Activated CD4-positive, alpha-beta memory T cell treated with anti-CD3 and anti-CD28 coated beads, Interleukin-2, amount 10 ng/mL, durations not matched to agents 7 days and 5 days (primary cell): ENCODE measurements at regions not wholly inside any gene's neighbourhood (a gene's known extent, or its start where the extent isn't known, plus 50 kb on each side); places are given as distances from the start of the nearest gene placed in this dataset.

Experiments
- CTCF ChIA-PET: fragments of 350-600 bp; sonication (Branson Sonifier 250); formaldehyde crosslinking; loops from one replicate; lab custom pipeline; 2021; ENCODE audit warnings: antibody characterized with exemption, inconsistent platforms; lab: Charles Lee
- POLR2A ChIA-PET: fragments of 350-600 bp; sonication (Branson Sonifier 250); formaldehyde crosslinking; loops from one replicate; lab custom pipeline; 2021; ENCODE audit warnings: antibody characterized with exemption; lab: Charles Lee
- DNase-seq: peaks from one replicate; pipeline ENCODE4 v3.0.0-alpha.2; 2020
- H3K27ac Mint-ChIP-seq: one replicate; pipeline ENCODE4 v1.8.0; 2021; ENCODE audit warnings: mild to moderate bottlenecking, mixed read lengths
- H3K27me3 Mint-ChIP-seq: one replicate; pipeline ENCODE4 v1.8.0; 2021; ENCODE audit warnings: mixed read lengths
- H3K36me3 Mint-ChIP-seq: one replicate; pipeline ENCODE4 v1.8.0; 2021; ENCODE audit warnings: low read depth, mixed read lengths
- H3K4me1 Mint-ChIP-seq: one replicate; pipeline ENCODE4 v1.8.0; 2021; ENCODE audit warnings: mixed read lengths
- H3K4me3 Mint-ChIP-seq: one replicate; pipeline ENCODE4 v1.8.0; 2021; ENCODE audit warnings: mild to moderate bottlenecking, mixed read lengths
- H3K9me3 Mint-ChIP-seq: one replicate; pipeline ENCODE4 v1.8.0; 2021; ENCODE audit warnings: mixed read lengths

DNA sequence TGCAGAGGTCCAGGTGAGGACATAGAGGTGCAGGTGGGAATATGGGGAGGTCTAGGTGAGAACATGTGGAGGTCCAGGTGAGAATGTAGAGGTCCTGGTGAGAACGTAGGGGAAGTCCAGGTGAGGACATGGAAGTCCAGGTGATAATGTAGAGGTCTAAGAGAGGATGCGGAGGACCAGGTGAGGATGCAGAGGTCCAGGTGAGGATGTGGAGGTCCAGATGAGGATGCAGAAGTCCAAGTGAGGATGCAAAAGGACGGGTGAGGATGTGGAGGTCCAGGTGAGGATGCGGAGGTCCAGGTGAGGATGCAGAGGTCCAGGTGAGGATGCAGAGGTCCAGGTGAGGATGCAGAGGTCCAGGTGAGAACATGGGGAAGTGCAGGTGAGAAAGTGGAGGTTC, 133.8 kb downstream of the MRPL36 start:
- Mint-ChIP-seq H3K4me1 (peaks cover 8% of the 10 kb centered on the region), H3K9me3 (no peaks in the 10 kb centered on the region), H3K27me3 (peaks cover 51% of the 10 kb centered on the region), H3K36me3 (no peaks in the 10 kb centered on the region), H3K4me3 (no peak overlapping the region), H3K27ac (no peak overlapping the region)
- CTCF ChIA-PET: interaction anchor here (1.2 kb wide), 1 partner anchor 11 kb away, joined by 3 read pairs; no protein-coding TSS in a partner anchor
- no peak for DNase-seq
- POLR2A ChIA-PET: interaction anchor here (0.6 kb wide), 1 partner anchor 32 kb away, joined by 3 read pairs; no protein-coding TSS in a partner anchor

DNA sequence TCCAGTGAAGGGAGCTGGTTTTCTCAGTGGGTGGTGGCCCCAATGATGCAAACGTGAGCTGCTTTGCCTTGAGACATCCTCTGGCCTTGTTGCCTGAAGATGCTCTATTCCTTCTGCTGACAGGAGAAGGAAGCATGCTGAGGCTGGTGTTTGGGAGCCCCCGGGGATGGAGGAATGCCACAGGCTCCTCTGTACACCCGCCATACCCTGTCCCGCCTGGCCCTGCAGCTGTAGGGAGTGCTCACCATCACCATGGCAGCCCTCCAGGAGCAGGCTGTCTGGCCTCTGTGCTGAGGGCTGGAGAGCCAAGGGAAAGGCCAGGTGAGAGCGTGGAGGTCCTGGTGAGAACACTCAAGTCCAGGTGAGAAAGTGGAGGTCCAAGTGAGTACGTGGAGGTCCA, 134.4 kb downstream of the MRPL36 start:
- Mint-ChIP-seq H3K27ac (no peak overlapping the region), H3K36me3 (no peaks in the 10 kb centered on the region), H3K27me3 (peaks cover 46% of the 10 kb centered on the region), H3K4me1 (peaks cover 8% of the 10 kb centered on the region), H3K4me3 (no peak overlapping the region), H3K9me3 (no peaks in the 10 kb centered on the region)
- CTCF ChIA-PET: interaction anchor here (1.2 kb wide), 1 partner anchor 12 kb away, joined by 3 read pairs; no protein-coding TSS in a partner anchor
- POLR2A ChIA-PET: no interaction called here
- DNase-seq: no peak

DNA sequence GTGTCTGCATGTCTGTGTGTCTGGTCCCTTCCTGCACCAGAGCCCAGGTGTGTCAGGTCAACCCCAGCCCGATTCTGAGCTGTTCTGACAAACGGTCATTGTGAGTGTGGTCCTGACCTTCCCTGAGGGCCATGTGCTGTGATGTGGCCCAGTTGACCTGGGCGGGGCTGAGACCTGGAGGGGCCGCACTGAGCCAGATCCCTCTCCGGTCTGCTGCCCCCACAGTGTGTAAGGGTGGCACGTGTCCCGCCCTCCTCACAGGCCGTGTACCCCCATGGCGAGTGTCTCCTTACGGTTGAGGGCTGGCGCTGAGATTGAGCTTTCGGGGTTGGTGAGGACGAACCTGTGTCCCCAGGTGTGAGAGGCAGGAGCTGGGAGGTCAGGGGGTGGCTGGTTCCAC, 136.5 kb downstream of the MRPL36 start:
- H3K27me3 Mint-ChIP-seq: peaks cover 39% of the 10 kb centered on the region
- POLR2A ChIA-PET: no interaction called here
- no peak overlapping the region for H3K4me3 Mint-ChIP-seq
- H3K36me3 Mint-ChIP-seq: no peaks in the 10 kb centered on the region
- H3K9me3 Mint-ChIP-seq: no peaks in the 10 kb centered on the region
- CTCF ChIA-PET: no interaction called here
- peak; percentile 9 for DNase-seq
- no peak overlapping the region for H3K27ac Mint-ChIP-seq
- H3K4me1 Mint-ChIP-seq: peaks cover 8% of the 10 kb centered on the region

DNA sequence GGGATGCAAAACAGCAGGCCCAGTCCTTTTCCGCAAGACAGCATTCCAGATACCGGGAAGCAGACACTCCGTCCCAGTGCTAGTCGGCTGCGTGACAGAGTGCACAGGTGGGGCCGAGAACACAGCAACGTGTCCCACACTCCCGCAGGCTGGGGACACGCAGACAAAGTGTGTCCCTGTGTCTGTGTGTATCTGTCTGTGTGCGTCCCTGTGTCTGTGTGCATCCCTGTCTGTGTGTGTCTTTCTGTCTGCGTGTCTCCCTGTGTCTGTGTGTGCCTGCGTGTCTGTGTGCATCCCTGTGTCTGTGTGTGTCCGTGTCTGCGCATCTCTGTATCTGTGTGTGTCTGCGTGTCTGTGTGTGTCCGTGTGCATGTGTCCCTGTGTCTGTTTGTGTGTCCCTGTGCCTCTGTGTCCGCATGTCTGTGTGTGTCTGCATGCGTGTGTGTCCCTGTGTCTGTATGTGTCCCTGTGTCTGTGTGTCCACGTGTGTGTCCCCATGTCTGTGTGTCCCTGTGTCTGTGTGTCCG, 137.0 kb downstream of the MRPL36 start:
- H3K4me3 Mint-ChIP-seq: no peak overlapping the region
- POLR2A ChIA-PET: no interaction called here
- peaks cover 34% of the 10 kb centered on the region for H3K27me3 Mint-ChIP-seq
- H3K36me3 Mint-ChIP-seq: no peaks in the 10 kb centered on the region
- CTCF ChIA-PET: no interaction called here
- H3K4me1 Mint-ChIP-seq: peaks cover 8% of the 10 kb centered on the region
- H3K9me3 Mint-ChIP-seq: no peaks in the 10 kb centered on the region
- no peak overlapping the region for H3K27ac Mint-ChIP-seq
- peak; percentile 15 for DNase-seq

DNA sequence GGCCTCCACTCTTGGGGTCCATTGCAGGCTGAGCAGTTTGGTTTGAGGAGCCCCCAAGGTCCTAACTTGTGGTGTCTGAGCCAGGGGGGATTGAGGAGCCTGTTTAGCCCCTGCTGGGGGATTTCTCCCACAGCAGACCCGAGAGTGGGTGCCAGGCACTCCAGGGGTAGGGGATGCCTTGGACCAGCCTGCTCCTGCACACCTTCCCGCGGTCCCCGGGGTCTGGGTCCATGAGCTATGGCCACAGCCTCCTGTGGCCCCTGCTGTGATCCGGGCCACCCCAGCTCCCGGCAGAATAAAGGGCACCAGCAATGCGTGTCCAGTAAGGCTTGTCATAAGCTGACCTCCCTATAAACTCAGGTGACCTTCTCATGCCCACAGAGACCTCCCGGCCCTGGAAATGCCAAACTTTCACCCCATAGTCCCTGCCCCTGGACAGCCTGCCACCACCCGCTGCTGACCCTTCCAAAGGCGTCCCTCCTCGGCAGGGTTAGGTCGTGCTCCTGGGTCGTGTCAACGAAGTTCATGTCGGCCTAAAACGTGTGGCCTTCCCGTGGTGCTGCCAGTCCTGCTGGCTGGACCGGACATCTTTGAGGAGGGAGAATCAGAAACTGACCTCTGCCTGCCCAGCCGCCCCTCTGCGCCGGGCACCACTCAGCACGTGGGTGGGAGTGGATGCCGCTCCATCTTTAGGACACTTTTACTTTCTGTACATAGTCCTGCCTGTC, 137.6 kb downstream of the MRPL36 start:
- Mint-ChIP-seq H3K27ac (no peak overlapping the region), H3K9me3 (no peaks in the 10 kb centered on the region), H3K4me3 (no peak overlapping the region), H3K4me1 (peaks cover 8% of the 10 kb centered on the region), H3K36me3 (no peaks in the 10 kb centered on the region), H3K27me3 (peaks cover 35% of the 10 kb centered on the region)
- ChIA-PET POLR2A (no interaction called here), CTCF (no interaction called here)
- no peak for DNase-seq

DNA sequence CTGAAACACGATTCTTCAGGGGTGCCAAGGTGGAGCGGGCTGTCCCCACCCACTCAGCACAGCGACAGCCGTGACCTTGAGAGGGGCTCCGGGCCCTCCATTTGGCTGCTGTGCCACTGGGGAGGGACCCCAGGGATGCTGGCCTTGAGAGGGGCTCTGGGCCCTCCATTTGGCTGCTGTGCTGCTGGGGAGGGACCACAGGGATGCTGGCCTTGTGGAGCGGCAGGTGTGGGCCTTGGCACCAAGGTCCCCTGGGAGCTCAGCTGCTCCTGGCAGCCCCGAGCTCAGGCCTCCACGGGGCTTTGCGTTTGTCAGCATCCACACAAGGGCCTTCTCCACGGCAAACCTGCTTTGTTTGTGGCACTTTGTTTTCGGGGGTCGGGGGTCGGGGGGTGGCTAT, 137.6 kb upstream of the LPCAT1 start:
- ChIA-PET POLR2A (no interaction called here), CTCF (no interaction called here)
- Mint-ChIP-seq H3K4me1 (peaks cover 5% of the 10 kb centered on the region), H3K27ac (no peak overlapping the region), H3K4me3 (no peak overlapping the region), H3K9me3 (no peaks in the 10 kb centered on the region), H3K27me3 (peaks cover 30% of the 10 kb centered on the region), H3K36me3 (no peaks in the 10 kb centered on the region)
- DNase-seq: no peak

DNA sequence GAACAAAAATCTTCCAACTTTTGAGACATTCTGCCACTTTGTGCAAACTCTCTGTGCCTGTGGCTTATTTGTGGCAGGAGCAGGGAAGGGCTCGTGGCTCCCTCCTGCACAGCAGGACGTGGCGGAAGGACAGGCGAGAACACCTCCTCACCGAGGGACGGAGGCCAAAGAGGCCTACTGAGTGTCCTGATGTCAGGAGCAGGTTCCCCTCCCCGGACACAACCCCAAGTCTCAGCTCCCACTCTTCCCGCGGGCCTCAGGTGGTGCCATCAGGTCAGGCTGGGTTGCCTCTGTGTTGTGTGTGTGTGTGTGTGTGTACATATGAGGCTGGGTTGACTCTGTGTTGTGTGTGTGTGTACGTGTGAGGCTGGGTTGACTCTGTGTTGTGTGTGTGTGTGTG, 136.8 kb upstream of the LPCAT1 start:
- H3K4me1 Mint-ChIP-seq: no peaks in the 10 kb centered on the region
- H3K27me3 Mint-ChIP-seq: peaks cover 22% of the 10 kb centered on the region
- H3K9me3 Mint-ChIP-seq: no peaks in the 10 kb centered on the region
- no peak for DNase-seq
- H3K27ac Mint-ChIP-seq: no peak overlapping the region
- H3K36me3 Mint-ChIP-seq: no peaks in the 10 kb centered on the region
- no peak overlapping the region for H3K4me3 Mint-ChIP-seq
- ChIA-PET POLR2A (no interaction called here), CTCF (no interaction called here)

DNA sequence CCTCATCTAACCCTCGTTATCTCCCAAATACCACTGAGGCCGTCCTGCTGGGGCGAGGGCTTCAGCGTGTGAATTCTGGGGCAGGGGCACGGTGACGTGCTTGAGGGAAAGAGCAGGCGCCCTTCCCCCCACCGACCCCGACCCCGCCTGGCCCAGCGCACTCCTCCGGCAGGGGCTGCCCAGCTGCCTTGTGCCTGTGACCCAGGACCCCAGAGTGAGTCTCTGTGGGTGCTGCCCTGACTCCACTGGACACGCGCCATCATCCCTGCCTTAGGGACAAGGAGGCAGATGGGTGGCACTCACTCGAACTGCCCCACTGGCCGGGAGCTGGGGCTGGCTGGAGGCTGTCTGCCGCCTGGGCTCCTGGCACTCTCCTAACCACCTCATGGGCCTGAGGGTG, 136.2 kb upstream of the LPCAT1 start:
- Mint-ChIP-seq H3K36me3 (no peaks in the 10 kb centered on the region), H3K4me3 (no peak overlapping the region), H3K27me3 (peaks cover 17% of the 10 kb centered on the region), H3K4me1 (no peaks in the 10 kb centered on the region), H3K9me3 (no peaks in the 10 kb centered on the region), H3K27ac (no peak overlapping the region)
- ChIA-PET CTCF (no interaction called here), POLR2A (no interaction called here)
- DNase-seq: no peak

DNA sequence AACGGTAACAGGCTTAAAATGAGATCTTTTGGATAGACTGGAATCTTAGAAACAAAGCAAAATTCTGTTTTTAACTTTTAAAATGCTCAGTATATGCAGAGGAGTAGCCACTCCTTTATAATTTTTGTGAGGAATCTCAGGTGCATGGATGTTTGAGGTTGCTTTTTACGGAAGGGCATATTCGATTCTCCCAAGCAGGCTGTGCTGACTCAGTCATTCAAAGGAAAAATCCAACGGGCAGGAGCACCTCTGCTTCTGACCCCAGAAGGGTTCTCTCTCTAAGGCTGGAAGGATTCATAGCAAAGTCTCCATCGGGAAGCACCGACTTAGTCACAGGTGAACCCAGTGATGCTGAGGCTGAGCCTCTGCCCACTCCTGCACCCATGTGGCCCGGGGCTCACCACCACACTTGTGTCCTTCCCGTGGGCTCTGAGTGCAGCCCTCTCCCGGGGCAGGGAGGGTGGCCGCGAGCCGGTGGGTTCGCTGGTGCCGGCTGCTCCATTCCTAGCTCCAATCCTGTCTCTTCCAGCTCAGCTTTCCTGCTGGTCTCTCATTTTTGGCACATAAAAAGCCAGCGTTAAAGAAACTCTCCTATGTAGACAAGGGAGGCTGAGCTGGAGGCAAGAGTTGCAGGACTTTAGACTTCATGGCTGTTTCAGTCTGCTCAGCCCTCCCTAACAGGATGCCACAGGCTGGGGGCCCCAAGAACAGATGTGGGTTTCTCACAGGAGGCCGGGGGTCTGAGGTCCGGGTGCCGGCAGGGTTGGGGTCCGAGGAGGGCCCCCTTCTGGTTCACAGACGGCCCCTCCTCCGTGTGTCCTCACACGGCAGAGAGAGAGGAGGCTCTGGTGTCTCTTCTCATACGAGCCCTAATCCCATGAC, 135.6 kb upstream of the LPCAT1 start:
- no peaks in the 10 kb centered on the region for H3K36me3 Mint-ChIP-seq
- no peaks in the 10 kb centered on the region for H3K9me3 Mint-ChIP-seq
- ChIA-PET POLR2A (no interaction called here), CTCF (interaction anchor here (2.8 kb wide), 1 partner anchor 15 kb away, joined by 11 read pairs; no protein-coding TSS in a partner anchor)
- H3K27me3 Mint-ChIP-seq: peaks cover 13% of the 10 kb centered on the region
- H3K27ac Mint-ChIP-seq: no peak overlapping the region
- H3K4me3 Mint-ChIP-seq: no peak overlapping the region
- no peak for DNase-seq
- no peaks in the 10 kb centered on the region for H3K4me1 Mint-ChIP-seq

DNA sequence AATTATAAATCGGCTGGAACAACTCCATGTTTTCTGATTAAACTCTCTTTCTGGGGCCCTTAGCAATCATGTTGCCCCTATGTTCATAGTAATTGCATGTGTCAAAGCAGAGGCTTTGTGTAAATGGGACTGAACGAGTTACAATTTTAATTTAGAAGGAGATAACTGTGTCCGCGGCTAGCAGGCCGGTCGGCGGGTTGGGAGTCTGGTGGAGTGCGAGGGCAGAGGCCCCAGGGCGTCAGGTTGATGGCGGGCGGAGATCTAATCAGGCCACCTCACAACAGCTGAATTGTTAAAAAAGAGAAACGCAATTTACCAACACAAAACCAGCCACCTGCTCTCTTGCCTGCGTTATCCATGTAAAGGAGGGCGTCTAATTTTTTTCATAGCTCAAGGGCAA, 134.9 kb upstream of the LPCAT1 start:
- Mint-ChIP-seq H3K4me1 (no peaks in the 10 kb centered on the region), H3K27ac (no peak overlapping the region), H3K36me3 (no peaks in the 10 kb centered on the region), H3K4me3 (no peak overlapping the region), H3K9me3 (no peaks in the 10 kb centered on the region), H3K27me3 (peaks cover 13% of the 10 kb centered on the region)
- CTCF ChIA-PET: interaction anchor here (2.8 kb wide), 1 partner anchor 14 kb away, joined by 11 read pairs; no protein-coding TSS in a partner anchor
- POLR2A ChIA-PET: no interaction called here
- no peak for DNase-seq

DNA sequence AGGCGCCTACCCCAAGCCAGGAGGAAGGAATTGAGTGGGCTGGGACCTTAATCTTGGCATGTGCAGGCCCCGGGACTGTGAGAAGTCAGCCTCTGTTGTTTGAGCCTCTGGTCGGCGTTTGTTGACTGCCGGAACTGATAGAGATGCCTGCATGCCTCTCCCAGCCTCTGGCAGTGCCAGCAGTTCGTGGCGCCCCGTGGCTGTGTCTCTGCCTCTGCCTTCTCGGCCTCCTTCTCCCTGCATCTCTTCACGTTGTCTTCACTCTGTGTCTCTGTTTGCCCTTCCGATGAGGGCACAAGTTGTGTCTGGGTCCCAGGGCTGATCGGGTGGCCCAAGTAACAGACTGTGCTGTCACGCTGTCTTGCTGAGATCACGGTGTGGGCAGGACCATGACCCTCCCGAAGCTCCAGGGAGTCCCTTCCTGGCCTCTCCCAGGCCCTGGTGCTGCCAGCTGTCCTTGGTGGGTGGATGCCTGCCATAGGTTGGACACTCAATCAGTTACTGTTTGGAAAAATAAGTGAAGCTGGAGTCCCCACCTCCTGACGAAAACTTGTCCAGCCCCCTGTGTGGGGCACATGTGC, 133.5 kb upstream of the LPCAT1 start:
- peak; percentile 15 for DNase-seq
- Mint-ChIP-seq H3K4me1 (peaks cover 3% of the 10 kb centered on the region), H3K36me3 (no peaks in the 10 kb centered on the region), H3K9me3 (no peaks in the 10 kb centered on the region), H3K27ac (no peak overlapping the region), H3K4me3 (no peak overlapping the region), H3K27me3 (peaks cover 20% of the 10 kb centered on the region)
- ChIA-PET CTCF (interaction anchor here (2.8 kb wide), 1 partner anchor 12 kb away, joined by 11 read pairs; no protein-coding TSS in a partner anchor), POLR2A (no interaction called here)

DNA sequence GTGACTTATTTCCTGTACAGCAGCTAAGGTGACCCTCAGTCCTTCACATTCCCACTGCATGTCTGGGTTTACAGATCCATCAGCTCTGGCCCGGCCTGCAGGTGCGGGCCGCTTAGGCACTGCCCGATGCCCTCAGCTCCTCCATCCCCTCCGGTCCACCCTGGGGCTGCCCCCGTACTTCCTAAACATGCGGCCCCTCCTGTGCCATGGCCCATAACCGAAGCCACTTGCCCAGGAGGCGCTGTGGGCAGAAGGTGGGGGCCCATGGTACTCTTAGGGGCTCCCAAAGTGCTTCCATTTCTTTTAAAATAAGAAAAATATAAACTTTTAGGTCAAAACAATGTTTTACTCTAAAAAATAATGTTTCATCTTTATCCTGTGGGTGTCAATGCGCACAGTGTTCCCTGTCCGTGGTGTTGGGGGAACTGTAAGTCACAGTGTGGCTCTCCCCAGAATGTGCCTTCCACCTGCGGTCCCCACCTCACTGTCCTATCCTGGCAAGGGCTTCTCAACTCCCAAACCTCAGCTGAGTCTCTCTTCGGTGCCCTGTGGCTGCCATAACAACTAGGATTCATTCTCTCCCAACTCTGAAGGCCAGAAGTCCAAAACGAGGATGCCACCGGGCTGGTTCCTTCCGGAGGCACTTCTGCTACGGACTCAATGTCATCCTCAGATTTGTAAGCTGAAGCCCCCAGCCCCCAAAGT, 132.7 kb upstream of the LPCAT1 start:
- Mint-ChIP-seq H3K4me3 (no peak overlapping the region), H3K9me3 (no peaks in the 10 kb centered on the region), H3K36me3 (no peaks in the 10 kb centered on the region), H3K27me3 (peaks cover 24% of the 10 kb centered on the region), H3K27ac (no peak overlapping the region), H3K4me1 (peaks cover 3% of the 10 kb centered on the region)
- DNase-seq: peak; percentile 11
- CTCF ChIA-PET: interaction anchor here (2.8 kb wide), 1 partner anchor 12 kb away, joined by 11 read pairs; no protein-coding TSS in a partner anchor
- POLR2A ChIA-PET: no interaction called here
